Spleen (tissue), 11 donors: ENCODE measurements at regions not wholly inside any gene's neighbourhood (a gene's known extent, or its start where the extent isn't known, plus 50 kb on each side); places are given as distances from the start of the nearest gene placed in this dataset.

Source experiments
- DNase-seq: peaks from one replicate; pipeline ENCODE4 v3.0.0-alpha.2; 2020
- H3K27ac ChIP-seq, 8 donors: fragments of 200-600 bp; sonication (generic) in 7 of 8; 1 replicate in 4 of 8; 2 replicates in 4 of 8; pipeline versions ENCODE4 v1.5.0 to v1.8.0; 2016 to 2021; ENCODE audit warnings: inconsistent platforms in 4 of 8, mild to moderate bottlenecking in 4 of 8, moderate library complexity in 1 of 8
- H3K27me3 ChIP-seq, 7 donors: fragments of 200-600 bp; sonication (generic) in 6 of 7; replicated peaks in 1 of 7; 1 replicate in 4 of 7; 2 replicates in 3 of 7; pipeline versions ENCODE4 v1.5.0 to v1.8.0; 2016 to 2021; ENCODE audit warnings: inconsistent platforms in 3 of 7, mild to moderate bottlenecking in 1 of 7
- H3K36me3 ChIP-seq, 6 donors: fragments of 200-600 bp; sonication (generic) in 5 of 6; 1 replicate in 4 of 6; 2 replicates in 2 of 6; pipeline versions ENCODE4 v1.5.0 to v1.8.0; 2016 to 2021; ENCODE audit warnings: inconsistent platforms in 2 of 6
- H3K4me1 ChIP-seq, 6 donors: fragments of 200-600 bp; sonication (generic) in 5 of 6; 1 replicate in 3 of 6; 2 replicates in 3 of 6; pipeline versions ENCODE4 v1.5.0 to v1.8.0; 2016 to 2021; ENCODE audit warnings: inconsistent platforms in 3 of 6
- H3K4me3 ChIP-seq, 8 donors: fragments of 200-600 bp; sonication (generic) in 7 of 8; 1 replicate in 4 of 8; 2 replicates in 4 of 8; pipeline versions ENCODE4 v1.5.0 to v1.8.0; 2016 to 2021; ENCODE audit warnings: inconsistent platforms in 4 of 8, mild to moderate bottlenecking in 4 of 8, moderate library complexity in 2 of 8
- H3K9me3 ChIP-seq, 8 donors: fragments of 200-600 bp; sonication (generic) in 7 of 8; 1 replicate in 4 of 8; 2 replicates in 4 of 8; pipeline versions ENCODE4 v1.5.0 to v1.8.0; 2016 to 2021; ENCODE audit warnings: inconsistent platforms in 4 of 8
- CTCF ChIP-seq, 11 experiments: fragments of 200-600 bp in 7 of 11; fragments of 450-650 bp in 4 of 11; sonication (generic) in 4 of 11; IDR thresholded peaks in 8 of 11; conservative IDR thresholded peaks in 3 of 11; 1 replicate in 7 of 11; 2 replicates in 4 of 11; pipeline versions ENCODE4 v1.4.0 to v1.8.0; 2016 to 2021; ENCODE audit warnings: antibody characterized with exemption in 11 of 11, inconsistent platforms in 4 of 11, mild to moderate bottlenecking in 1 of 11
- POLR2A ChIP-seq, 3 donors: fragments of 450-650 bp; IDR thresholded peaks; one replicate each; pipeline ENCODE4 v1.5.1; 2017; ENCODE audit warnings: antibody characterized with exemption in 3 of 3, mild to moderate bottlenecking in 1 of 3
- POLR2AphosphoS5 ChIP-seq, 3 donors: sonication (generic); formaldehyde crosslinking; IDR thresholded peaks; one replicate each; pipeline ENCODE4 v1.5.1; 2017; ENCODE audit warnings: antibody characterized with exemption in 3 of 3
- WGBS, 5 donors: extraction: QIAGEN DNeasy Blood & Tissue Kit in 3 of 5; methylation state at CpG; one replicate each; pipeline versions ENCODE4 v1.1.5 to v1.1.7; 2013 to 2018; 5-methylcytosine and 5-hydroxymethylcytosine counted together
- intact Hi-C: fragments of 100-400 bp; cut with DNase I; formaldehyde crosslinking; loops from one replicate; pipeline ENCODE4 v1.15.0; 2023; ENCODE audit warnings: low total_unique reads
- donor health status: healthy with polysubstance abuse.
- donor health status: DM: no; HTN: no; CAD: no; lungs with moderate emphysema.
- donor health status: DM: no; HTN: no; CAD: no.
- donor health status: Bipolar disorder and iron deficiency.
- donor health status: healthy.
- donor health status: DM: no; HTN: no; CAD: no.
- donor health status: DM: yes; HTN: yes; CAD: no.

- no peak for DNase-seq
- intact Hi-C loops, result no loop called here
- WGBS, 5 donors, result 93 to 98% (median 97%) methylated on average over 12 of the region's 12 CpGs
- peaks cover 0 to 5% (median 0%) of the 10 kb centered on the region in 8 donors for H3K9me3 ChIP-seq
- no peaks in the 10 kb centered on the region for H3K27me3 ChIP-seq
- H3K36me3 ChIP-seq, result no peaks in the 10 kb centered on the region
- no peaks in the 10 kb centered on the region for H3K4me1 ChIP-seq
- no peak overlapping the region for H3K4me3 ChIP-seq
- H3K27ac ChIP-seq, result no peak overlapping the region
- TF ChIP-seq POLR2AphosphoS5 (IDR thresholded peaks at IDR 0.05) (no peak), CTCF (IDR thresholded peaks at IDR 0.05 in 8 of 11, conservative IDR thresholded peaks at IDR 0.05 in 3 of 11) (no peak), POLR2A (IDR thresholded peaks at IDR 0.05) (no peak)
These were observed 169.0 kb upstream of the ARGLU1 start for GRCh38 chr13:106736941-106737340.

GRCh38 chr13:106734198-106734597, 166.3 kb upstream of the ARGLU1 start:
- TF ChIP-seq POLR2A (IDR thresholded peaks at IDR 0.05) (no peak), CTCF (IDR thresholded peaks at IDR 0.05 in 8 of 11, conservative IDR thresholded peaks at IDR 0.05 in 3 of 11) (no peak), POLR2AphosphoS5 (IDR thresholded peaks at IDR 0.05) (no peak)
- H3K27ac ChIP-seq, result no peak overlapping the region
- H3K27me3 ChIP-seq, result no peaks in the 10 kb centered on the region
- no peaks in the 10 kb centered on the region for H3K4me1 ChIP-seq
- H3K9me3 ChIP-seq, result peaks cover 0 to 5% (median 0%) of the 10 kb centered on the region in 8 donors
- DNase-seq, result no peak
- 75 to 82% (median 78%) methylated on average over 6 of the region's 6 CpGs for WGBS, 5 donors
- intact Hi-C loops, result no loop called here
- no peak overlapping the region for H3K4me3 ChIP-seq
- no peaks in the 10 kb centered on the region for H3K36me3 ChIP-seq

- H3K4me1 ChIP-seq, result no peaks in the 10 kb centered on the region
- intact Hi-C loops, result no loop called here
- H3K27me3 ChIP-seq, result peaks cover 0 to 5% (median 0%) of the 10 kb centered on the region in 7 donors
- H3K27ac ChIP-seq, result no peak overlapping the region
- no peaks in the 10 kb centered on the region for H3K36me3 ChIP-seq
- H3K4me3 ChIP-seq, result no peak overlapping the region
- whole genome bisulfite sequencing, 5 donors, result 89 to 94% (median 93%) methylated on average over 6 of the region's 6 CpGs
- TF ChIP-seq POLR2AphosphoS5 (IDR thresholded peaks at IDR 0.05), result no peak
- no peak for TF ChIP-seq CTCF (IDR thresholded peaks at IDR 0.05 in 8 of 11, conservative IDR thresholded peaks at IDR 0.05 in 3 of 11)
- TF ChIP-seq POLR2A (IDR thresholded peaks at IDR 0.05), result no peak
- DNase-seq, result no peak
- peaks cover 0 to 22% (median 17%) of the 10 kb centered on the region in 8 donors for H3K9me3 ChIP-seq
These were observed 155.1 kb upstream of the ARGLU1 start for GRCh38 chr13:106723036-106723435.

GRCh38 chr13:106722620-106723019, 154.7 kb upstream of the ARGLU1 start:
- no peak for TF ChIP-seq POLR2AphosphoS5 (IDR thresholded peaks at IDR 0.05)
- TF ChIP-seq CTCF (IDR thresholded peaks at IDR 0.05 in 8 of 11, conservative IDR thresholded peaks at IDR 0.05 in 3 of 11), result no peak
- TF ChIP-seq POLR2A (IDR thresholded peaks at IDR 0.05), result no peak

More at GRCh38 chr13:106722620-106723019, 154.7 kb upstream of the ARGLU1 start:
- Histone ChIP-seq H3K27me3 (peaks cover 0 to 5% (median 0%) of the 10 kb centered on the region in 7 donors), H3K4me3 (no peak overlapping the region), H3K9me3 (peaks cover 0 to 26% (median 21%) of the 10 kb centered on the region in 8 donors), H3K27ac (no peak overlapping the region), H3K4me1 (no peaks in the 10 kb centered on the region), H3K36me3 (no peaks in the 10 kb centered on the region)
- DNase-seq, result no peak
- intact Hi-C loops, result no loop called here
- WGBS, 5 donors, result 70 to 81% (median 74%) methylated on average over 3 of the region's 3 CpGs
